ENCODE measurements at regions not wholly inside any gene's neighbourhood (a gene's known extent, or its start where the extent isn't known, plus 50 kb on each side); places are given as distances from the start of the nearest gene placed in this dataset.
"Not testable (repeated sequence)": the region's sequence is repeated elsewhere in the genome, so short reads cannot be mapped to it uniquely, and the experiment has no call there.

DNA sequence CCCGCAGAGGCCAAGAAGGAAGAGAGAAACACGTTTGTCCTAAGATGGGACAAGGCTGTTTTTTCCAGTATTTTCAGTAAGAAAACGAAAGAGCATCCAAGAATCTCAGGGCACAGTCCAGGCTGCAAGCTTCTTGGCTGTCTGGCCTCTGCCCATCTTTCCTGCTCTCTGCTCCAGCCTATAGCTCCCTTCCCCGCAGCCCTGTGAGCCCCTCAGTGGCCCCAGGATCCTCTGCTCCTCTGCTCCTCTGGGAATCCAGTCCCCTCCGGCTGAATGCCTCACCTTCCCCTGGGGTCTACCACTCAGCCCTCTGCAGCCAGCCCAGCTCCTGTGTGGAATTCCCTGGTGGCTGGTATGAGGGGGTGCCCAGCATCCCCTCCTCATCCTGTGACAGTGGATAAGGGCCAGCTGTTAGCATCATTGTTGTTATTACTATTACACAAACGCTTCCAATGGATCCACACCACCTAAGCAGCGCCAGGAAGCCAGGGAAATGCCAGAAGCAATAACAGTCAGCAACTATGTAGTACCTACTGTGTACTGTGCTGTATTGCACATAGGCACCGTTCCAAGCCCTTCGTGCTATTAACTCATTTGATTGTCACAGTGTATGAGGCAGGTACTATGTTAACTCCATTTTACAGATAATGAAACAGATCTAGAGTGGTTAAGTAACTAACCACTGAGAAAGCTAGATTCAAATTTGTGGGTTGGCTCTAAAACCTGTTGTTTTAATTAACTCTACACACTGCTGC lies 60.3 kb upstream of the PTPN1 start:
- DNase-seq (ENCODE audit: low read depth) = no peak

DNA sequence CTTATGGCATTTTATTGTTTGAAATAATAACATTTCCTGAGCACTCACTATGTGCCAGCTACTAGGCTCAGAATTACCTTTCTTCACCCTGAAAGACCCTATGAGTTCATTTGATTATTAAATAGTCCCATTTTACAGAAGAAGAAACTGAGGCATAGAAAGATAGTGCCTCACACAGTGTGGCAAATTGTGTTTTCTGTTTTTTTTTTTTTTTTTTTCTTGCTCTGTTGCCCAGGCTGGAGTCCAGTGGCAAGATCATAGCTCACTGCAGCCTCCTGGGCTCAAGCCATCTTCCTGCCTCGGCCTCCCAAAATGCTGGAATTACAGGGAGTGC lies 59.7 kb upstream of the PTPN1 start:
- TF ChIP-seq, protein P1, sequence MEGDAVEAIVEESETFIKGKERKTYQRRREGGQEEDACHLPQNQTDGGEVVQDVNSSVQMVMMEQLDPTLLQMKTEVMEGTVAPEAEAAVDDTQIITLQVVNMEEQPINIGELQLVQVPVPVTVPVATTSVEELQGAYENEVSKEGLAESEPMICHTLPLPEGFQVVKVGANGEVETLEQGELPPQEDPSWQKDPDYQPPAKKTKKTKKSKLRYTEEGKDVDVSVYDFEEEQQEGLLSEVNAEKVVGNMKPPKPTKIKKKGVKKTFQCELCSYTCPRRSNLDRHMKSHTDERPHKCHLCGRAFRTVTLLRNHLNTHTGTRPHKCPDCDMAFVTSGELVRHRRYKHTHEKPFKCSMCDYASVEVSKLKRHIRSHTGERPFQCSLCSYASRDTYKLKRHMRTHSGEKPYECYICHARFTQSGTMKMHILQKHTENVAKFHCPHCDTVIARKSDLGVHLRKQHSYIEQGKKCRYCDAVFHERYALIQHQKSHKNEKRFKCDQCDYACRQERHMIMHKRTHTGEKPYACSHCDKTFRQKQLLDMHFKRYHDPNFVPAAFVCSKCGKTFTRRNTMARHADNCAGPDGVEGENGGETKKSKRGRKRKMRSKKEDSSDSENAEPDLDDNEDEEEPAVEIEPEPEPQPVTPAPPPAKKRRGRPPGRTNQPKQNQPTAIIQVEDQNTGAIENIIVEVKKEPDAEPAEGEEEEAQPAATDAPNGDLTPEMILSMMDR (IDR thresholded peaks at IDR 0.05; ENCODE audit: insufficient read depth, low read depth, low read length) = no peak
- no peak for DNase-seq (ENCODE audit: low read depth)
- H3K4me3 ChIP-seq (ENCODE audit: low read depth, low read length) = no peak overlapping the region

More for the DNA sequence above, 60.3 kb upstream of the PTPN1 start:
- TF ChIP-seq, protein P1 (IDR thresholded peaks at IDR 0.05; ENCODE audit: insufficient read depth, low read depth, low read length) = no peak
- no peak overlapping the region for H3K4me3 ChIP-seq (ENCODE audit: low read depth, low read length)

DNA sequence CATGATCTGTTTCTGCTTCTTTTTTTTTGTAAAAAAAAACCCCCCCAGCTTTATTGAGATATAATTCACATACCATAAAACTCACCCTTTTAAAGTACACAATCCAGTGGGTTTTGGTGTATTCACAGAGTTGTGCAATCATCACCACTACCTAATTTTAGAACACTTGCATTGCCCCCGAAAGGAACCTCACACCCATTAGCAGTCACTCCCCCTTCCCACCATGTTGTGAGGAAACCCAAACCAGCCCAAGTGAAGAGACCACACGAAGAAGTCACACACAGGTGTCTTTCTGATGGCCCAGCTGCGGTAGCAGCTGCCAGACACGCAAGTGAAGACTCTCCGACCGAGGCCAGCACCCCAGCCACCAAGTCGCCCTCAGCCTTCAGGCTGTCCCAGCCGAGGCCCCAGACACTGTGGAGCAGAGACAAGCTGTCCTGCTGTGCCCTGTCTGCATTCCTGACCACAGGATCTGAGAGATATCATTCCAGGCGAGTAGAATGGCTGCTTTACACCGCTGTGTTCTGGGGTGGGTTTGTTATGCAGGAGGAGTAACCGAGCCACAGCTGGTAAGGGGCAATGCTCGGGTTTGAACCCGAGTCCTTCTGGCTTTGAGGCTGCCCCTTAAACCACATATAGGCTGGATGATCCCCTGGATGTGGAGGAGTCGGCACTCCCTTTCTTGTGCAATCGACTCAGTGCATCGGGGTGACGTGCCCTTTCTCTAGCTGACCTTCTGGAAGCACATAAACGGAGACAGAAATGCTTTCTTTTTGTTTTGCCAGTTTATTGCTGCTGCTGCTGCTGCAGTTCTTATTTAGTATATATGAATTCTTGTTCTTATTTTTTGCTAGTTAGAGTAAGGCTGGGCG lies 59.1 kb upstream of the PTPN1 start:
- TF ChIP-seq, protein P1 (IDR thresholded peaks at IDR 0.05; ENCODE audit: insufficient read depth, low read depth, low read length) = no peak
- H3K4me3 ChIP-seq (ENCODE audit: low read depth, low read length) = peak overlapping the region; percentile 38
- peak; percentile 96 for DNase-seq (ENCODE audit: low read depth)

DNA sequence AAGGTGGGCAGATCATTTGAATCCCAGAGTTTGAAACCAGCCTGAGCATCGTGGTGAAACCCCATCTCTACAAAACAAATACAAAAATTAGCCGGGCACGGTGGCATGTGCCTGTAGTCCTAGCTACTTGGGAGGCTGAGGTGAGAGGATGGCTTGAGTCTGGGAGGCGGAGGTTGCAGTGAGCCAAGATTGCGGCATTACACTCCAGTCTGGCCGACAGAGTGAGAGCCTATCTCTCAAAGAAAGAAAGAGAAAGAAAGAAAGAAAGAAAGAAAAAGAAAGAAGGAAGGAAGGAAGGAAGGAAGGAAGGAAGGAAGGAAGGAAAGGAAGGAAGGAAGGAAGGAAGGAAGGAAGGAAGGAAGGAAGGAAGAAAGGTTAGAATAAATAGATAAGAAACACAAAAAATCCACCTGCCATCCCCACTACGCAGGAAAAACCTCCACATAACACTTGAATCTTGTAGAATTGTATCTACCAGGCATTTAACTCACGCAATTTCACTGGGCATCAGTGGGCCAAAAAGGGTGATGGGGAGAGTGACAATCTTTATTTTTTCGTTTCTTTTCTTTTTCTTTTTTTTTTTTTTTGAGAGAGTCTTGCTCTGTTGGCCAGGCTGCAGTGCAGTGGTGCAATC lies 58.3 kb upstream of the PTPN1 start:
- peak overlapping the region; percentile 38 for H3K4me3 ChIP-seq (ENCODE audit: low read depth, low read length)
- not testable (repeated sequence) for DNase-seq (ENCODE audit: low read depth)

DNA sequence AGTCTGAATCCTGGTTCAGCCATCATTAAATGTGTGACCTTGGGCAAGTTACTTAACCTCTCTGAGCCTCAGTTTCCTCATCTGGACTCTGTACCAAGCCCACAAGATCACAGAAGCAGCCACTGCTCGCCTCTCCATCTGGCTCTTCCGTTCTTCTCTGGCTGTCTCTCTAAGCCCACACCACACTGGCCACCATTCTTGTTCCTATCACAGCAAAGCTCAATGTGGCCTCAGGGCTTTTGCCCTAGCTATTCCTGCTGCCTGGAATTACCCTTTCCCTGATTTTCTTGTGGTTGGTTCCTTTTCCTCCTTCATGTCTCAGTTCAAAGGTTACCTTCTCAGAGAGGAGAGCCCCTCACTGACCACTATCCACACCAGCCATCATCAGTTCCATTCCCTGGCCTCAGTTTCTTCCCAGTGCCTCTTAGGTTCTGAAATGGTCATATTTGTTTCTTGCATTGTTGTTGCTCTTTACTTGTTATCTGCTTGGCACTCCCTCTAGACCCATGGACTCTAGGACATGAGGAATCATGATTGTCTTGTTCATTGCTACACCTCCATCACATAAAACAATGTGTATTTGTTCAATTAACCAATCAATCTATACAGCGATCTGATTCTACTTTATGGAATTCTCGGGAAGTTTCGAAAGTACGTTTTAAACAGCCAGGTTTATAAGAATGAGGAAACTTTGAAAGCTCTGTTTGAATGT lies 56.5 kb upstream of the PTPN1 start:
- DNase-seq (ENCODE audit: low read depth) = no peak
- TF ChIP-seq, protein P1 (IDR thresholded peaks at IDR 0.05; ENCODE audit: insufficient read depth, low read depth, low read length) = no peak
- no peak overlapping the region for H3K4me3 ChIP-seq (ENCODE audit: low read depth, low read length)

DNA sequence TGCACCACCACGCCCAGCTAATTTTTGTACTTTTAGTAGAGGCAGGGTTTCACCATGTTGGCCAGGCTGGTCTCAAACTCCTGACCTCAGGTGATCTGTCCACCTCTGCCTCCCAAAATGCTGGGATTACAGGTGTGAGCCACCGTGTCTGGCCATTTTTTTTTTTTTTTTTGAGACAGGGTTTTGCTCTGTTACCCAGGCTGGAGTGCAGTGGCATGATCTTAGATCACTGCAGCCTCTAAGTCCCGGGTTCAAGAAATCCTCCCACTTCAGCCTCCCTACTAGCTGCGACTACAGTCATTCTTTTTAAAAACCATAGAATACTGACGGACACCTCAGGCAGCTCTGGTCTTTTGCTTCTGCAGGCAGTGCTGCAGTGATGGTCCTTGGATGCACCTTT lies 54.9 kb upstream of the PTPN1 start:
- not testable (repeated sequence) for H3K4me3 ChIP-seq (ENCODE audit: low read depth, low read length); DNase-seq (ENCODE audit: low read depth)

DNA sequence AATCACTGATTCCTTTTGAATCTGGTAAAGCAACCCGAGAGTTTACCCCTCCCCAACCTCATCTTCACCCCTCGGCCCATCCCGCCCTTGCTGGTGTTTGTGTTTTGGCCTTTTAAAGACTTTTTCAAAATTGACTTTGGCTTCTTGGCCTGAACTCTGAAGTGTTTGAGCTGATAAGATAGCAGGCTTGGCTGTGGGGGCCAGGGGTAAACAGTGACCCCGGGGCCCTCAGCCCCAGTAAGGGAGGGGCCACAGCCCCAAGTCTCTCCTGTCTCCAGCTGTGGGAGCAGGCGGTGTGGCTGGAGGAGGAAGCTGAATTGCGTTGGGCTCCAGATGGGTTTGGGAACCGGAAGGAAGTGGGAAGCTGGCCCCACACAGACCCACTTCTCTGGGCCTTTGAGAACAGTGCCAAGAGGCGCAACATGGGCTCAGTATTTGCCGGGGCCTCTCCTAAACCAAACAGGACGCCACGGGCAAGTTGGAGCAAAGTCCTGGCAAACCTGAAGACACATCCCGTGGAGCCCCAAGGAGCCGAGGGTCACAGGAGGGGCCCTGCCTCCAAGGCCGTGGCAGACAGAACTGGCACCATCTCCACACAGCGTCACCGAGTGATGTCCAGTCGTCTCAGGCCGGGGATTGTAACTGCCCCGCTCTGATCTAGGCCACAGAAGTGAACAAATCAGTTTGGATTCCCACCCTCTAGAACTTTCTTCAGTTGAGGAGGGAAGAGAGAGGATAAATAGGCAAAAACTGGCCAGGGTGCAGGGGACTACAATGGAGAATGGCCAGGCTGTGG lies 54.3 kb upstream of the PTPN1 start:
- TF ChIP-seq, protein P1 (IDR thresholded peaks at IDR 0.05; ENCODE audit: insufficient read depth, low read depth, low read length) = no peak
- H3K4me3 ChIP-seq (ENCODE audit: low read depth, low read length) = no peak overlapping the region
- peak; percentile 69 for DNase-seq (ENCODE audit: low read depth)

All from fibroblast of villous mesenchyme (primary cell).